ENCODE measurements at regions not wholly inside any gene's neighbourhood (a gene's known extent, or its start where the extent isn't known, plus 50 kb on each side); places are given as distances from the start of the nearest gene placed in this dataset.

DNA sequence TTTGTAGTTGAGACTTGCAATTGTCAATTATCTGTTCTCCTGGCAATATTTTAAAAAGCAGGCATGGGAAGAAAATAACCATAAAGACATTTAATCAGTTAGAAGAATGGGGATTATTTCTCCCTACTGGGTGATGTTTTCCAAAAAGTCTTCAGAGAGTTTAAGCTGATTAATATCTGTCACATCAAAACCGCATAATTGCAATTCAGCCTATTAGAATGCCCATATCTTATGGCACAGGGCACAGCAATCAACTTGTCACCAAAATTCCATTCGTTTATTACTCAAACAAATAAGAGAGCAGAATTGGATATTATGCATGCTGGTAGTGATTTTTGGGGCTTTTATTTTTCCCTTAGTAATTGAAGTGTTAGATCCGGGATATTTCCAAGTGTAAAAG lies 218.7 kb downstream of the RNF144B start:
- Histone ChIP-seq H3K9me3 (ENCODE audit: insufficient read depth, low read length, severe bottlenecking) (no peaks in the 10 kb centered on the region), H3K4me2 (ENCODE audit: insufficient read depth, low read length) (no peak overlapping the region), H4K20me1 (ENCODE audit: insufficient read depth, low read length) (no peaks in the 10 kb centered on the region), H3K27ac (ENCODE audit: low read length) (no peak overlapping the region), H2AFZ (ENCODE audit: low read depth, low read length) (no peak overlapping the region), H3K4me1 (ENCODE audit: insufficient read depth, low read length) (no peaks in the 10 kb centered on the region), H3K9ac (ENCODE audit: low read depth, low read length) (no peak overlapping the region), H3K79me2 (ENCODE audit: insufficient read depth, low read length) (no peaks in the 10 kb centered on the region), H3K27me3 (ENCODE audit: insufficient read depth, low read length, poor library complexity) (no peaks in the 10 kb centered on the region), H3K4me3 (ENCODE audit: low read depth in 1 of 2, low read length in 2 of 2) (no peak overlapping the region), H3K36me3 (ENCODE audit: insufficient read depth, low read length) (no peaks in the 10 kb centered on the region)
- no peak for DNase-seq
- no peak for ATAC-seq (ENCODE audit: insufficient read depth, low read depth)
- TF ChIP-seq EZH2 (IDR thresholded peaks at IDR 0.05; ENCODE audit: borderline replicate concordance, low read depth, low read length, severe bottlenecking): no peak
- TF ChIP-seq, protein P1, sequence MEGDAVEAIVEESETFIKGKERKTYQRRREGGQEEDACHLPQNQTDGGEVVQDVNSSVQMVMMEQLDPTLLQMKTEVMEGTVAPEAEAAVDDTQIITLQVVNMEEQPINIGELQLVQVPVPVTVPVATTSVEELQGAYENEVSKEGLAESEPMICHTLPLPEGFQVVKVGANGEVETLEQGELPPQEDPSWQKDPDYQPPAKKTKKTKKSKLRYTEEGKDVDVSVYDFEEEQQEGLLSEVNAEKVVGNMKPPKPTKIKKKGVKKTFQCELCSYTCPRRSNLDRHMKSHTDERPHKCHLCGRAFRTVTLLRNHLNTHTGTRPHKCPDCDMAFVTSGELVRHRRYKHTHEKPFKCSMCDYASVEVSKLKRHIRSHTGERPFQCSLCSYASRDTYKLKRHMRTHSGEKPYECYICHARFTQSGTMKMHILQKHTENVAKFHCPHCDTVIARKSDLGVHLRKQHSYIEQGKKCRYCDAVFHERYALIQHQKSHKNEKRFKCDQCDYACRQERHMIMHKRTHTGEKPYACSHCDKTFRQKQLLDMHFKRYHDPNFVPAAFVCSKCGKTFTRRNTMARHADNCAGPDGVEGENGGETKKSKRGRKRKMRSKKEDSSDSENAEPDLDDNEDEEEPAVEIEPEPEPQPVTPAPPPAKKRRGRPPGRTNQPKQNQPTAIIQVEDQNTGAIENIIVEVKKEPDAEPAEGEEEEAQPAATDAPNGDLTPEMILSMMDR (IDR thresholded peaks at IDR 0.05; ENCODE audit: borderline replicate concordance, extremely low read depth, low read length, poor library complexity, severe bottlenecking): no peak

DNA sequence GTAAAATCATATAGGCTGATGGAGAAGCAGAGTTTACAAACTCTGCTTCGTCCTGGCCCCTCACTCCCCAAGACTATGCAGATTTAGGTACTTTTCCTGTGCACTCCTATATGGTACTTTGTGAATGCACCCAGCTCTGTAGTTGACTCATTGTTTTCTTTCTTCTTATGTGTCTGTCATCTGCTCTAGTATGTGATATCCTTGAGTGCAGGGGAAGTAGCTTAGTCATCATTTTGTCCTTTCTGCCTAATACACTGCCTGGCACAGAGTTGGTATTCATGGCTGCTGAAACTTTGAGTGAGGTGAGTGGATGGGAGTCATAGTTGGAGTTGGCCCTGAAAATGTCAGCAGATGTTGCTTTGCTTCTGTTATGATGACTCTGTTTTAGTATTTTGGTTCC lies 222.6 kb downstream of the RNF144B start:
- DNase-seq: no peak
- Histone ChIP-seq H3K9ac (ENCODE audit: low read depth, low read length) (no peak overlapping the region), H3K9me3 (ENCODE audit: insufficient read depth, low read length, severe bottlenecking) (no peaks in the 10 kb centered on the region), H3K4me1 (ENCODE audit: insufficient read depth, low read length) (no peaks in the 10 kb centered on the region), H3K4me2 (ENCODE audit: insufficient read depth, low read length) (no peak overlapping the region), H3K79me2 (ENCODE audit: insufficient read depth, low read length) (no peaks in the 10 kb centered on the region), H3K36me3 (ENCODE audit: insufficient read depth, low read length) (no peaks in the 10 kb centered on the region), H3K27ac (ENCODE audit: low read length) (no peak overlapping the region), H4K20me1 (ENCODE audit: insufficient read depth, low read length) (no peaks in the 10 kb centered on the region), H2AFZ (ENCODE audit: low read depth, low read length) (no peak overlapping the region), H3K27me3 (ENCODE audit: insufficient read depth, low read length, poor library complexity) (no peaks in the 10 kb centered on the region), H3K4me3 (ENCODE audit: low read depth in 1 of 2, low read length in 2 of 2) (no peak overlapping the region)
- ATAC-seq (ENCODE audit: insufficient read depth, low read depth): no peak
- TF ChIP-seq, protein P1 (IDR thresholded peaks at IDR 0.05; ENCODE audit: borderline replicate concordance, extremely low read depth, low read length, poor library complexity, severe bottlenecking): no peak
- TF ChIP-seq EZH2 (IDR thresholded peaks at IDR 0.05; ENCODE audit: borderline replicate concordance, low read depth, low read length, severe bottlenecking): no peak

DNA sequence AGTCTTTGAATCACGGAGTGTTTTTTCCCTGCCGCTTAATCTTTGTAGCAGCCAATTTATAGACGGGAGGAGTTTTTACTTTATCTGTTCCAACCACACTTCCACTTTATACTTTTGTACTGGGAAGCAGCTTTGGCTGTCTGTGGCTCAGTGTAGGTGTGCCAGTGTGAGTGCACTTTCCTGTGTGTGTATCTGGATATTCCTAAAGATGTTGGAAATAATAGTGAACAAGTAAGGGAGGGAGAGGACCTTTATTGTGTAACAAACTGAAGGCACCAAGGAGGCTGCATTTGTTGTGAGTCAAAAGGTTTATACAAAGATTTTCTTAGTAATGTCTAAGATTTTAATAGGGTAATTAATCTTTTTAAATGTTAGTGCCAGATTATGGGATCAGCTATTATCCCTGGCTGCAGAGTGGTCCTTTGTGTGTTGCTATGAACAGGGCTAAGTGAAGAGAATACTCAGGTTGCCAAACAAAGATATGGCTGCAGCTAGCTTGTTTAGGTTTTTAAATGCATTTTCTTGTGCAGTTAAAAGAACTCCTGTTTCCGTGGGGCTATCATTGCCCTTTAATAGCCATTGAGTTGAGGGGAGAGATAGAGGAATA lies 226.3 kb downstream of the RNF144B start:
- no peaks in the 10 kb centered on the region for H3K4me1 ChIP-seq (ENCODE audit: insufficient read depth, low read length)
- H3K9ac ChIP-seq (ENCODE audit: low read depth, low read length): no peak overlapping the region
- no peak for DNase-seq
- H3K27me3 ChIP-seq (ENCODE audit: insufficient read depth, low read length, poor library complexity): no peaks in the 10 kb centered on the region
- no peak overlapping the region for H3K4me3 ChIP-seq (ENCODE audit: low read depth in 1 of 2, low read length in 2 of 2)
- TF ChIP-seq, protein P1 (IDR thresholded peaks at IDR 0.05; ENCODE audit: borderline replicate concordance, extremely low read depth, low read length, poor library complexity, severe bottlenecking): no peak
- no peak for TF ChIP-seq EZH2 (IDR thresholded peaks at IDR 0.05; ENCODE audit: borderline replicate concordance, low read depth, low read length, severe bottlenecking)
- H3K4me2 ChIP-seq (ENCODE audit: insufficient read depth, low read length): no peak overlapping the region
- no peaks in the 10 kb centered on the region for H3K79me2 ChIP-seq (ENCODE audit: insufficient read depth, low read length)
- H3K27ac ChIP-seq (ENCODE audit: low read length): no peak overlapping the region
- no peak for ATAC-seq (ENCODE audit: insufficient read depth, low read depth)
- no peak overlapping the region for H2AFZ ChIP-seq (ENCODE audit: low read depth, low read length)
- H4K20me1 ChIP-seq (ENCODE audit: insufficient read depth, low read length): no peaks in the 10 kb centered on the region
- no peaks in the 10 kb centered on the region for H3K9me3 ChIP-seq (ENCODE audit: insufficient read depth, low read length, severe bottlenecking)
- no peaks in the 10 kb centered on the region for H3K36me3 ChIP-seq (ENCODE audit: insufficient read depth, low read length)
